Effector memory CD8-positive, alpha-beta T cell (primary cell): ENCODE measurements at regions not wholly inside any gene's neighbourhood (a gene's known extent, or its start where the extent isn't known, plus 50 kb on each side); places are given as distances from the start of the nearest gene placed in this dataset.

Experiments used
- ATAC-seq: fragments of 150-1000 bp; cut with Tn5 transposase; replicated peaks from 2 replicates; pipeline ENCODE4 v1.10.0; 2021; ENCODE audit warnings: mild to moderate bottlenecking, moderate library complexity
- DNase-seq, 3 experiments: peaks; one replicate each; pipeline ENCODE4 v3.0.0; 2021
- H3K27ac Mint-ChIP-seq, 2 donors: one replicate each; pipeline ENCODE4 v1.8.0; 2022; ENCODE audit warnings: mild to moderate bottlenecking in 2 of 2, mixed read lengths in 2 of 2, moderate library complexity in 2 of 2
- H3K27me3 Mint-ChIP-seq, 2 donors: one replicate each; pipeline ENCODE4 v1.8.0; 2022; ENCODE audit warnings: mixed read lengths in 2 of 2
- H3K36me3 Mint-ChIP-seq: one replicate; pipeline ENCODE4 v1.8.0; 2022; ENCODE audit warnings: mild to moderate bottlenecking, moderate library complexity, mixed read lengths; ENCODE audit not compliant: insufficient read depth
- H3K4me1 Mint-ChIP-seq, 2 donors: one replicate each; pipeline ENCODE4 v1.8.0; 2022; ENCODE audit warnings: low read depth in 2 of 2, mixed read lengths in 2 of 2
- H3K4me3 Mint-ChIP-seq, 2 donors: one replicate each; pipeline ENCODE4 v1.8.0; 2022; ENCODE audit warnings: mild to moderate bottlenecking in 2 of 2, mixed read lengths in 2 of 2, moderate library complexity in 2 of 2
- H3K9me3 Mint-ChIP-seq, 2 donors: one replicate each; pipeline ENCODE4 v1.8.0; 2022; ENCODE audit warnings: mixed read lengths in 2 of 2

DNA sequence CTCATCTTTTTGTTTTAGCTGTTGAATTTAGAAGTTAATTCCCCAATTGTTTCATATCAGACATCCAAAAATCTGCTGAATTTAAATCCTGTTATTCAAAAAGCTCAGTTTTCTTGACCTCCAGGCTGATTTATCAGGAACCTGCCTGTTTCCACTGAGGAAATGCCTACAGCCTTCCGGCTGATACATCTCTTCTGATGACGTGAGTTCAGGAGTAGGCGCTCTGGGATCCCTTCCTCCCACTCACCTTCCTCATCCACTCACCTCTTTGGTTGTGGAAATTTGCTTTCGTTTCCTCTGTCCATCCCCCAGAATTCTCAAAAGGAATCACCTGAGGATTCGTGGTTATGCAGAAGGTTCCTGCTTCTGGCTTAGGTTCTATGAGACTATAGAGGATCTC, 55.4 kb upstream of the ALDH1A3 start:
- H3K9me3 Mint-ChIP-seq = no peaks in the 10 kb centered on the region
- ATAC-seq (no peak), DNase-seq (no peak)
- no peaks in the 10 kb centered on the region for H3K36me3 Mint-ChIP-seq
- no peak overlapping the region for H3K4me3 Mint-ChIP-seq
- H3K27ac Mint-ChIP-seq = no peak overlapping the region
- peaks cover 36 to 45% of the 10 kb centered on the region in 2 donors for H3K27me3 Mint-ChIP-seq
- H3K4me1 Mint-ChIP-seq = no peaks in the 10 kb centered on the region

DNA sequence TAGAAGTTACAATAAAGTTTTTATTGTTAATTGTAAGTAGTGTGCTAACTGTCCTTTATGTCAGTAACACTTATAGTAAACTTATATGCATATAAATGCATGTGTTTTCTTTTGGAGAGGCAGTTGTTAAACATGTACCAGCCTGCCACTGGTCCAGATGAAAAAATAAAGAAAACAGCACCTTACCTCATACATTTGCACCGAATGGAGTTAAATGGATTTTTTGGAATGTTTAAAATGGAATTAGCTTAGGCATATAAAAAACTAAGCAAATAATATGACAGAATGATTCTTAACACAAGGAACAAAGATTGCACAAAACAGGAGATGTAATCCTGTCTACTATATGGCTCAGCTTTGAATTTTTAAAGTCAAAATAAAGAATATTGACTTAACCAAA, 50.2 kb upstream of the ALDH1A3 start:
- no peaks in the 10 kb centered on the region for H3K36me3 Mint-ChIP-seq
- no peaks in the 10 kb centered on the region for H3K9me3 Mint-ChIP-seq
- DNase-seq (no peak), ATAC-seq (no peak)
- H3K27ac Mint-ChIP-seq = no peak overlapping the region
- H3K27me3 Mint-ChIP-seq = peaks cover 50 to 79% of the 10 kb centered on the region in 2 donors
- no peak overlapping the region for H3K4me3 Mint-ChIP-seq
- no peaks in the 10 kb centered on the region for H3K4me1 Mint-ChIP-seq
